ENCODE measurements at regions not wholly inside any gene's neighbourhood (a gene's known extent, or its start where the extent isn't known, plus 50 kb on each side); places are given as distances from the start of the nearest gene placed in this dataset.

GRCh38 chr21:31509194-31510017, 150.1 kb upstream of the SOD1 start (continued):
- TF ChIP-seq FOSL1 (IDR thresholded peaks at IDR 0.05; ENCODE audit: insufficient read depth, low read depth, low read length) (no peak), ATF2 (IDR thresholded peaks at IDR 0.05; ENCODE audit: low read length) (no peak), HDAC2 (IDR thresholded peaks at IDR 0.05; ENCODE audit: borderline replicate concordance in 1 of 2, low read depth in 2 of 2, low read length in 2 of 2) (peak; percentile 49 to 51; a peak in 1 of 4 replicates), SUZ12 (IDR thresholded peaks at IDR 0.05; ENCODE audit: low read length) (no peak), EGR1 (IDR thresholded peaks at IDR 0.05; ENCODE audit: borderline replicate concordance, low read depth, low read length) (no peak), CTCF (IDR thresholded peaks at IDR 0.05; ENCODE audit: control extremely low read depth in 1 of 3, insufficient read depth in 1 of 3, low read depth in 1 of 3, low read length in 3 of 3) (peak; percentile 50 to 74 (median 65)), RAD21 (IDR thresholded peaks at IDR 0.05 in 1 of 2, conservative IDR thresholded peaks at IDR 0.05 in 1 of 2; ENCODE audit: low read depth in 2 of 2, low read length in 2 of 2) (peak; percentile 45 to 60; a peak in 3 of 4 replicates), CBX5 (IDR thresholded peaks at IDR 0.05; ENCODE audit: low read depth, low read length) (no peak), MAX (IDR thresholded peaks at IDR 0.05) (peak; percentile 88), ATF3 (IDR thresholded peaks at IDR 0.05; ENCODE audit: insufficient read depth, low read depth, low read length) (no peak), EP300 (IDR thresholded peaks at IDR 0.05; ENCODE audit: borderline replicate concordance in 1 of 2, low read depth in 2 of 2, low read length in 2 of 2) (no peak), SIN3A (conservative IDR thresholded peaks at IDR 0.05 in 1 of 2, IDR thresholded peaks at IDR 0.05 in 1 of 2; ENCODE audit: low read depth in 1 of 2, low read length in 2 of 2) (no peak; a peak in 1 of 4 replicates), EZH2 (IDR thresholded peaks at IDR 0.05; ENCODE audit: low read depth, low read length, severe bottlenecking) (no peak), CEBPB (IDR thresholded peaks at IDR 0.05; ENCODE audit: low read depth, low read length) (no peak), NRF1 (IDR thresholded peaks at IDR 0.05; ENCODE audit: low read depth, low read length) (no peak), MAFK (IDR thresholded peaks at IDR 0.05; ENCODE audit: low read depth, low read length) (peak; percentile 77; the same call in 1 of the 2 replicates), RFX5 (IDR thresholded peaks at IDR 0.05; ENCODE audit: borderline replicate concordance, low read depth, low read length) (no peak)
